SU-DHL-6 (cell line): ENCODE measurements at regions not wholly inside any gene's neighbourhood (a gene's known extent, or its start where the extent isn't known, plus 50 kb on each side); places are given as distances from the start of the nearest gene placed in this dataset.

Source experiments
- CTCF ChIP-seq: fragments of 200-600 bp; sonication (generic); IDR thresholded peaks from one replicate; pipeline ENCODE4 v1.5.1; 2017; ENCODE audit warnings: antibody characterized with exemption, mild to moderate bottlenecking, low read length, moderate library complexity; ENCODE audit not compliant: insufficient read depth, poor library complexity, severe bottlenecking
- EZH2phosphoT487 ChIP-seq: fragments of 200-600 bp; sonication (generic), shearing (Covaris generic); conservative IDR thresholded peaks from 2 replicates; pipeline ENCODE4 v1.6.1; 2018; ENCODE audit warnings: mild to moderate bottlenecking, antibody characterized with exemption, low read length, moderate library complexity, mixed read lengths

- TF ChIP-seq CTCF (no peak), EZH2phosphoT487 (no peak)
Observed at GRCh38 chr5:125554355-125554754, 807.9 kb upstream of the ZNF608 start.
